ENCODE measurements at regions not wholly inside any gene's neighbourhood (a gene's known extent, or its start where the extent isn't known, plus 50 kb on each side); places are given as distances from the start of the nearest gene placed in this dataset.

DNA sequence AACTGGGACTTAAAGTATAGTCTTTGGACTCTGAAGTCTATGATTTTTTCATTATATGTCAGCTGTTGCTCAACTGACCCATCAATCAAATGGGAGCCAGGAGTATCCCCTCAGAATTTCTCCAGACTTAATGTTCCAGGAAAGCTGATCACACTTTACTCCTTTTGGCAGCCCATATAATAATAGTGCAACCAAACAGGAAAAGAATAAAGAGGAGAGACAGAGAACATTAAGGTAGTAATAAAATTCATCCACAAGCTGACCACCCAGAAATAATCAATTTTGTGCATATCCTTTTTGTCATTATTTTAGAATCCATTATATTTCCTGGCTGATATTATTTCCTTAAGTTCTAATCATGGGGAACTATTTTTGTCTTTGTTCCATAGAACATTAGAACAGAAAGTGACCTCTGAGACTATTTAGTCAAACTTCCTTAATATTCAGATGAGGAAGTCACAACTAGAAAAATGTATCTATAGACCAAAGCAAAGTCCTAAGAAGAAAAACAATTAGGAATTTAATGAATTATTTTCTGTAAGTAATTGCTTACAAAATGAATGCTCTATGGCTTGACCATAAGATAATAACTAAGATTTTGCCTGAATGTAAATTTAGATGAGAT lies 238.1 kb upstream of the SEL1L start:
- DNase-seq (ENCODE audit: low read depth, low spot score): no peak
- TF ChIP-seq EZH2 (IDR thresholded peaks at IDR 0.05; ENCODE audit: borderline replicate concordance, low read depth, low read length, severe bottlenecking) (no peak), GATA2 (IDR thresholded peaks at IDR 0.05; ENCODE audit: insufficient read depth, insufficient read length, low read depth, low read length) (no peak), POLR2AphosphoS5 (IDR thresholded peaks at IDR 0.05; ENCODE audit: insufficient read depth, low read depth, low read length) (no peak), MAX (IDR thresholded peaks at IDR 0.05; ENCODE audit: insufficient read depth, insufficient read length) (no peak), JUN (IDR thresholded peaks at IDR 0.05; ENCODE audit: borderline replicate concordance, insufficient read depth, insufficient read length, low read depth) (no peak), POLR2A (IDR thresholded peaks at IDR 0.05; ENCODE audit: low read depth, low read length) (no peak), MYC (IDR thresholded peaks at IDR 0.05; ENCODE audit: low read depth, low read length) (no peak), FOS (IDR thresholded peaks at IDR 0.05; ENCODE audit: borderline replicate concordance, insufficient read depth, low read length) (no peak)
- TF ChIP-seq, protein P1, sequence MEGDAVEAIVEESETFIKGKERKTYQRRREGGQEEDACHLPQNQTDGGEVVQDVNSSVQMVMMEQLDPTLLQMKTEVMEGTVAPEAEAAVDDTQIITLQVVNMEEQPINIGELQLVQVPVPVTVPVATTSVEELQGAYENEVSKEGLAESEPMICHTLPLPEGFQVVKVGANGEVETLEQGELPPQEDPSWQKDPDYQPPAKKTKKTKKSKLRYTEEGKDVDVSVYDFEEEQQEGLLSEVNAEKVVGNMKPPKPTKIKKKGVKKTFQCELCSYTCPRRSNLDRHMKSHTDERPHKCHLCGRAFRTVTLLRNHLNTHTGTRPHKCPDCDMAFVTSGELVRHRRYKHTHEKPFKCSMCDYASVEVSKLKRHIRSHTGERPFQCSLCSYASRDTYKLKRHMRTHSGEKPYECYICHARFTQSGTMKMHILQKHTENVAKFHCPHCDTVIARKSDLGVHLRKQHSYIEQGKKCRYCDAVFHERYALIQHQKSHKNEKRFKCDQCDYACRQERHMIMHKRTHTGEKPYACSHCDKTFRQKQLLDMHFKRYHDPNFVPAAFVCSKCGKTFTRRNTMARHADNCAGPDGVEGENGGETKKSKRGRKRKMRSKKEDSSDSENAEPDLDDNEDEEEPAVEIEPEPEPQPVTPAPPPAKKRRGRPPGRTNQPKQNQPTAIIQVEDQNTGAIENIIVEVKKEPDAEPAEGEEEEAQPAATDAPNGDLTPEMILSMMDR (IDR thresholded peaks at IDR 0.05; ENCODE audit: extremely low read depth in 1 of 2, insufficient read depth in 1 of 2, low read depth in 1 of 2, low read length in 2 of 2): no peak
- CTCF ChIA-PET: no interaction called here
- peaks cover 4% of the 10 kb centered on the region for H3K9me3 ChIP-seq (replicated peaks; ENCODE audit: control insufficient read depth, insufficient read depth, low read length)
- no peak overlapping the region for H3K4me3 ChIP-seq (replicated peaks in 1 of 3; ENCODE audit: insufficient read depth in 1 of 3, low read depth in 1 of 3, low read length in 3 of 3)
- H3K36me3 ChIP-seq (ENCODE audit: control insufficient read depth in 2 of 2, extremely low read depth in 1 of 2, insufficient read depth in 2 of 2, low read length in 2 of 2): no peaks in the 10 kb centered on the region
- H3K4me2 ChIP-seq (ENCODE audit: insufficient read depth, low read length): no peak overlapping the region
- H3K4me1 ChIP-seq (ENCODE audit: control insufficient read depth, extremely low read depth, insufficient read depth, low read length): no peaks in the 10 kb centered on the region
- no peaks in the 10 kb centered on the region for H3K27me3 ChIP-seq (ENCODE audit: control insufficient read depth in 2 of 2, insufficient read depth in 2 of 2, low read length in 2 of 2)
- H3K79me2 ChIP-seq (ENCODE audit: control insufficient read depth, insufficient read depth, low read length): no peaks in the 10 kb centered on the region
- no peak overlapping the region for H2AFZ ChIP-seq (ENCODE audit: low read depth, low read length)
- H3K9ac ChIP-seq (replicated peaks; ENCODE audit: extremely low read depth, insufficient read depth, low read length): no peak overlapping the region
- intact Hi-C loops (cut with micrococcal nuclease) (no loop called here), dilution Hi-C loops (cut with MboI; ENCODE audit: extremely low pct_ligation_motif_present, low sequenced_read_pairs) (no loop called here)
- BruUV-seq (replicated peaks): no TSS peak
- H3K27ac ChIP-seq (ENCODE audit: insufficient read depth, low read depth, low read length): no peak overlapping the region
- POLR2A ChIA-PET: no interaction called here
- no peak for FAIRE-seq
- no peaks in the 10 kb centered on the region for H4K20me1 ChIP-seq (replicated peaks; ENCODE audit: control insufficient read depth, extremely low read depth, insufficient read depth, low read length)
- no peaks in the 10 kb centered on the region for H3K9me1 ChIP-seq (replicated peaks; ENCODE audit: control insufficient read depth, extremely low read depth, insufficient read depth, low read length)
